Suprapubic skin (tissue), 4 donors: ENCODE measurements at regions not wholly inside any gene's neighbourhood (a gene's known extent, or its start where the extent isn't known, plus 50 kb on each side); places are given as distances from the start of the nearest gene placed in this dataset.

Experiments used
- EP300 ChIP-seq: sonication (generic); formaldehyde crosslinking; IDR thresholded peaks from one replicate; pipeline ENCODE4 v1.6.1; 2017; ENCODE audit warnings: antibody characterized with exemption
- POLR2A ChIP-seq, 2 donors: fragments of 450-650 bp; IDR thresholded peaks; one replicate each; pipeline ENCODE4 v1.6.1; 2017; ENCODE audit warnings: antibody characterized with exemption in 2 of 2, mild to moderate bottlenecking in 2 of 2, moderate library complexity in 2 of 2
- POLR2AphosphoS5 ChIP-seq, 3 donors: sonication (generic); formaldehyde crosslinking; IDR thresholded peaks; one replicate each; pipeline ENCODE4 v1.6.1; 2017; ENCODE audit warnings: antibody characterized with exemption in 3 of 3
- TF ChIP-seq, protein P1 (sequence below), 2 donors: fragments of 200-600 bp in 1 of 2; fragments of 450-650 bp in 1 of 2; sonication (generic) in 1 of 2; IDR thresholded peaks; one replicate each; pipeline ENCODE4 v1.5.1; 2016 to 2019; ENCODE audit warnings: antibody characterized with exemption in 2 of 2, mild to moderate bottlenecking in 1 of 2, moderate library complexity in 1 of 2

DNA sequence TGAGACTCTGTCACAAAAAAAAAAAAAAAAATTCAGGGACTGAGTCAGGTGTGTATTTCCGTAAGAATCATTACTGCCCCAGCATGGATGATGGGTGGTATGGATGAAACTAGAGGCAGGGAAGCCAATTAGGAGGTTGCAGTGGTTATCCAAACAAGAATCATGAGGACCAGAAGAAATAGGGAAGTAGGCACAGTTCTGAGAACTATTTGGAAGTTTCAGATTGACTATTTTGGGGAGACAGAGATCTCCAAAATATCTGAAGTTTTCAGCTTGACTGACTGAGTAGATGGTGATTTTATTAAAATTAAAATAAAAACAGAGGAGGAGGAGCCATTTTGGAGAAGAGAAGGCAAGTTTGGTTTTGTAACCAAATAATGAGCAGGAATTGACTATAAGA, 119.4 kb upstream of the NRBF2 start:
- TF ChIP-seq, protein P1, sequence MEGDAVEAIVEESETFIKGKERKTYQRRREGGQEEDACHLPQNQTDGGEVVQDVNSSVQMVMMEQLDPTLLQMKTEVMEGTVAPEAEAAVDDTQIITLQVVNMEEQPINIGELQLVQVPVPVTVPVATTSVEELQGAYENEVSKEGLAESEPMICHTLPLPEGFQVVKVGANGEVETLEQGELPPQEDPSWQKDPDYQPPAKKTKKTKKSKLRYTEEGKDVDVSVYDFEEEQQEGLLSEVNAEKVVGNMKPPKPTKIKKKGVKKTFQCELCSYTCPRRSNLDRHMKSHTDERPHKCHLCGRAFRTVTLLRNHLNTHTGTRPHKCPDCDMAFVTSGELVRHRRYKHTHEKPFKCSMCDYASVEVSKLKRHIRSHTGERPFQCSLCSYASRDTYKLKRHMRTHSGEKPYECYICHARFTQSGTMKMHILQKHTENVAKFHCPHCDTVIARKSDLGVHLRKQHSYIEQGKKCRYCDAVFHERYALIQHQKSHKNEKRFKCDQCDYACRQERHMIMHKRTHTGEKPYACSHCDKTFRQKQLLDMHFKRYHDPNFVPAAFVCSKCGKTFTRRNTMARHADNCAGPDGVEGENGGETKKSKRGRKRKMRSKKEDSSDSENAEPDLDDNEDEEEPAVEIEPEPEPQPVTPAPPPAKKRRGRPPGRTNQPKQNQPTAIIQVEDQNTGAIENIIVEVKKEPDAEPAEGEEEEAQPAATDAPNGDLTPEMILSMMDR (IDR thresholded peaks at IDR 0.05), result no peak
- TF ChIP-seq EP300 (no peak), POLR2AphosphoS5 (IDR thresholded peaks at IDR 0.05) (no peak), POLR2A (IDR thresholded peaks at IDR 0.05) (no peak)
